ACC112 (cell line): ENCODE measurements at regions not wholly inside any gene's neighbourhood (a gene's known extent, or its start where the extent isn't known, plus 50 kb on each side); places are given as distances from the start of the nearest gene placed in this dataset.

Source experiments
- H2AFZ ChIP-seq: fragments of 200-600 bp; sonication (generic); one replicate; pipeline ENCODE4 v1.6.0; 2017; ENCODE audit warnings: antibody characterized with exemption, low read length; ENCODE audit not compliant: unreplicated experiment
- H3K27ac ChIP-seq: fragments of 200-600 bp; sonication (generic); 2 replicates; pipeline ENCODE4 v1.5.1; 2014; ENCODE audit warnings: low read depth, mild to moderate bottlenecking, antibody characterized with exemption, low read length, moderate library complexity
- H3K27me3 ChIP-seq: fragments of 200-600 bp; sonication (generic); 2 replicates; pipeline ENCODE4 v1.6.1; 2014; ENCODE audit warnings: mild to moderate bottlenecking, antibody characterized with exemption, low read length, moderate library complexity, mixed read lengths; ENCODE audit not compliant: insufficient read depth
- H3K36me3 ChIP-seq: fragments of 200-600 bp; sonication (generic); 2 replicates; pipeline ENCODE4 v1.6.1; 2016; ENCODE audit warnings: mild to moderate bottlenecking, antibody characterized with exemption, low read length, moderate library complexity, mixed read lengths; ENCODE audit not compliant: insufficient read depth
- H3K4me1 ChIP-seq: fragments of 200-600 bp; sonication (generic); one replicate; pipeline ENCODE4 v1.6.1; 2016; ENCODE audit warnings: low read length, mixed read lengths; ENCODE audit not compliant: insufficient read depth, unreplicated experiment, control insufficient read depth
- H3K4me3 ChIP-seq: fragments of 200-600 bp; sonication (generic); 2 replicates; pipeline ENCODE4 v1.5.1; 2014; ENCODE audit warnings: mild to moderate bottlenecking, low read depth, low read length
- H3K79me2 ChIP-seq: fragments of 200-600 bp; sonication (generic); one replicate; pipeline ENCODE4 v1.6.0; 2016; ENCODE audit warnings: low read length; ENCODE audit not compliant: control insufficient read depth, unreplicated experiment, insufficient read depth

DNA sequence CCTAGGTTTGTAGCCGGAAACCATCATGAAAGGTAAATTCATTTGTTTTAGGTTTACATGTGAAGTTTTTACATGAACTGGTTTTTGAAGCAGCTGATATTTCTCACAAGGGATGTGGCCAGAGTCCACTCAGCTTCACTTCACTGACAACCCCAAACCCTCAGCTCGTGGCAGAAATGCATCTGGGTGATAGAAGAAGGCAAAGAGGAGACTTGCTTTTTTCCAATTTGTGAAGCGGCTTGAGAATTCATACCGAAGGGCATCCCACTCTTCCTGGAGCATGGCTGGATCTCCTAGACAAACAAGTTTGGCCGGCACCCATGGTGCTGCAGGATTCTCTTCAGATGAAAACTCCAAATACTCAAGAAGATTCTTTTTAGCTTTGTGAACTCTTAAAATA, 392.8 kb upstream of the CNR1 start:
- no peak overlapping the region for H3K27ac ChIP-seq
- H3K4me1 ChIP-seq: no peaks in the 10 kb centered on the region
- no peaks in the 10 kb centered on the region for H3K27me3 ChIP-seq
- no peaks in the 10 kb centered on the region for H3K79me2 ChIP-seq
- H3K36me3 ChIP-seq: no peaks in the 10 kb centered on the region
- H2AFZ ChIP-seq: no peak overlapping the region
- no peak overlapping the region for H3K4me3 ChIP-seq

- Histone ChIP-seq H3K4me1 (no peaks in the 10 kb centered on the region), H3K27ac (no peak overlapping the region), H3K27me3 (peaks cover 7% of the 10 kb centered on the region; the same call in 1 of the 2 replicates), H3K79me2 (no peaks in the 10 kb centered on the region), H3K36me3 (no peaks in the 10 kb centered on the region), H2AFZ (no peak overlapping the region), H3K4me3 (no peak overlapping the region)
Measured at GRCh38 chr6:88556663-88557062, 390.5 kb upstream of the CNR1 start.

DNA sequence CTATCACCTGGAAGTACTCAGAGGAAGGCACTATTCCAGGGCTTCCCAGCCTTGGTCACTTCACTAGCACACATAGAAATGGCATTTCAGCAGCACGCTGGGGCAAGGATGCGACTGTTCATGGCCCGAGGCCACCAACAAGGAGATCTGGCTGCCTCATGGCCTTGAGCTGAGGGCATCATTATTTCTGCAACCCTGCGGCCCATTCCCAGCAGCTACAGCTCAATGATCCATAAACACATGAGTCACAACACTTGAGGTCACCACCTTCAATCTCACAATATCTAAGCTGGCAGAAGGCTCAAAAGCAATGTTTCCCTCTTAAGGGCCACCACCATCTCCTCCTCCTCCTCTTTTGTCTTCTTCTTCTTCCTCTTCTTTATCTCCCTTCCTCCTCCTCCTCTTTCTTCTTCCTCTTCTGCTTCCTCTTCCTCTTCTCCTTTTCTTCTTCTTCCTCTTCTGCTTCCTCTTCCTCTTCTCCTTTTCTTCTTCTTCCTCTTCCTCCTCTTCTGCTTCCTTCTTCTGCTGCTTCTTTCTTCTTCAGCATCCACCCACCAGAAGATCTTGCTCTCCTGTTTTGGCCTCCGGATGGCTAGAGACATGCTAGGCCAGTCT, 382.9 kb upstream of the CNR1 start:
- Histone ChIP-seq H3K36me3 (no peaks in the 10 kb centered on the region), H3K27me3 (peaks cover 7% of the 10 kb centered on the region; the same call in 1 of the 2 replicates), H3K4me3 (no peak overlapping the region), H3K79me2 (no peaks in the 10 kb centered on the region), H3K4me1 (peaks cover 19% of the 10 kb centered on the region), H2AFZ (no peak overlapping the region), H3K27ac (no peak overlapping the region)

GRCh38 chr6:88547768-88548167, 381.6 kb upstream of the CNR1 start:
- H3K79me2 ChIP-seq: no peaks in the 10 kb centered on the region
- peaks cover 19% of the 10 kb centered on the region for H3K4me1 ChIP-seq
- H2AFZ ChIP-seq: no peak overlapping the region
- H3K27ac ChIP-seq: no peak overlapping the region
- H3K4me3 ChIP-seq: no peak overlapping the region
- 0 out of 2 replicates have a peak, but pooled peaks cover 5% of the 10 kb centered on the region for H3K27me3 ChIP-seq
- H3K36me3 ChIP-seq: no peaks in the 10 kb centered on the region

- no peaks in the 10 kb centered on the region for H3K79me2 ChIP-seq
- H3K36me3 ChIP-seq: no peaks in the 10 kb centered on the region
- H3K4me1 ChIP-seq: peaks cover 19% of the 10 kb centered on the region
- H3K27ac ChIP-seq: no peak overlapping the region
- 0 out of 2 replicates have a peak, but pooled peaks cover 6% of the 10 kb centered on the region for H3K27me3 ChIP-seq
- H2AFZ ChIP-seq: no peak overlapping the region
- H3K4me3 ChIP-seq: no peak overlapping the region
Measured at GRCh38 chr6:88545991-88546390, 379.8 kb upstream of the CNR1 start.

- Histone ChIP-seq H2AFZ (no peak overlapping the region), H3K79me2 (no peaks in the 10 kb centered on the region), H3K27ac (no peak overlapping the region), H3K27me3 (peaks cover 15% of the 10 kb centered on the region; the same call in 1 of the 2 replicates), H3K36me3 (no peaks in the 10 kb centered on the region), H3K4me1 (peaks cover 13% of the 10 kb centered on the region), H3K4me3 (no peak overlapping the region)
Measured at GRCh38 chr6:88544986-88545612, 379.0 kb upstream of the CNR1 start.

DNA sequence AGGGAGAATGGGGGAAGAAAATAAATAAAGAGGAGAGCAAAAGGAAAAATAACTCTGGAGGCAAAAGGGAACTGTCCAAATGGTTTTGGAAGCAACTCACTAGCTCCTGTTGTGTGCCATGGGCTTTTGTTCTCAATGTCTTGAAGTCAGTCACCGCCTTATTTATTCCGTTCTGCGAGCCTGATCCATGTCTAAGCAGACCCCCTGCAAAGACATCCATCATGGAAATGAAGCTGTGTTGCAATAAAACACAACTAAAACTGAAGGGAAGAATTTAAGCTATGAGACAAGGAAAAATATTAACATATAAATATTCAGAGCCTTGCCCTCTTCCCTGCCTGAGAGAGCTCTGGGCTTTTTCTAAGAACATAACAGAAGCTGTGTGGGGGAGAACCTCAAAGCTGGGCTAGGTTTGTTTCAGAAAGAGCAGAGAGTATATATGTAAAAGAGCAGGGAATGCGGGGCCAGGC, 373.2 kb upstream of the CNR1 start:
- Histone ChIP-seq H3K79me2 (no peaks in the 10 kb centered on the region), H3K36me3 (no peaks in the 10 kb centered on the region), H3K4me1 (no peaks in the 10 kb centered on the region), H3K27me3 (peaks cover 73% of the 10 kb centered on the region), H2AFZ (no peak overlapping the region), H3K27ac (no peak overlapping the region), H3K4me3 (no peak overlapping the region)

- H3K27me3 ChIP-seq: peaks cover 77% of the 10 kb centered on the region
- no peaks in the 10 kb centered on the region for H3K79me2 ChIP-seq
- no peak overlapping the region for H2AFZ ChIP-seq
- H3K27ac ChIP-seq: no peak overlapping the region
- H3K4me3 ChIP-seq: no peak overlapping the region
- no peaks in the 10 kb centered on the region for H3K4me1 ChIP-seq
- H3K36me3 ChIP-seq: no peaks in the 10 kb centered on the region
Measured at GRCh38 chr6:88538840-88539239, 372.7 kb upstream of the CNR1 start.

DNA sequence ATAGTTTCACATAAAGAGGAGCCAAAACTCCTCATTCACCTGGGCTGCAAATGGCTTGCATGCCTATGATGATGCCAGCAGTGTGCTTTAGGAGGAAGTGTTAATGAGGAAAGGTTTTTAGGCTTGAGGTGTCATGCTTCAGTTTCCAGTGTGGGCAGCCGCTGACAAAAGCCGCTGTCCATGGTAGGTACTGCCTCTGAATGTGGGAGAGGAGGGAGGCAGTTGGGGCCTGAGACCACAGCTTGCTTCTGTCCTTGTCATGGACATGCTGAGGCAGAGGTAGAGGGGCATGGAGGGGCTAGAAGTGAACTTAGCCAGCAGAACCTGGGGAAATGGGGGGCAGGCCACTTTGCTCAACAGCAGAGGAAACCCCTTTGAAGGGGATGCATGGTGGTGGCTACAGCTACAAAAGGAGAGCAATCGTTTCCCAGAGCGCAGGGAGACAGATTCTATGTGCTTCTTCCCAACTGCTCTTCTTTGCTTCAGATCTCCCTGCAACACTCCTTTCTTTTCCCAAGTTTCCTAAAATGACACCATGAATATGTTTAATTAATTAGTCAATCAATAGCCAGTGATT, 372.1 kb upstream of the CNR1 start:
- Histone ChIP-seq H3K36me3 (no peaks in the 10 kb centered on the region), H3K4me3 (no peak overlapping the region), H3K27ac (no peak overlapping the region), H3K4me1 (no peaks in the 10 kb centered on the region), H3K27me3 (peaks cover 81% of the 10 kb centered on the region), H2AFZ (no peak overlapping the region), H3K79me2 (no peaks in the 10 kb centered on the region)

DNA sequence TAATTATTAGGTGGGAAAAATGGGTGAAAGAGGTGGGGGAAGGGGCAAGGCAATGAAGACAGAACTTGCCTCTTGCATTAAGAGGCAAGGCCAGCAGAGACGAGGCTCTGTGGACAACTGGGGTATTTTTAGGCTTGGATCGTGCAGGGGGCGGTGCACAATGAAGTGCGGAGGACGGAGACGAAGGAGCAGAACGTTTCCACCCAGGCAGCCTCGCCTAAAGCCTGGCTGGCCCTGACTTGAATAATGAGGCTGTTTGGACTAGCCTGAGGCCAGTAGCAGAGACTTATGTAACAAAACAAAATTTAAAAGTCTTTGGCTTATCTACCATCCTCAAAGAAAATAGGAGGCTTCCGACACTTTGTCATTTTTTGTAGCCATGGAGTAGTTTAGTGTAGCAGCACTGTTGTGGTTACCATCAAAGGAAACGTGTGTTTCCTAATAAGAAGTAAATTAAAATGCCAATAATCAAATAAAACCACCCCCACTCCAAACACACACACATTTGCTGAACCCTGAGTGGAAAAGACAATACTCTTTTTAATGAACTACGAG, 370.0 kb upstream of the CNR1 start:
- H2AFZ ChIP-seq: no peak overlapping the region

More for the DNA sequence above, 370.0 kb upstream of the CNR1 start:
- Histone ChIP-seq H3K4me3 (no peak overlapping the region), H3K4me1 (no peaks in the 10 kb centered on the region), H3K27ac (no peak overlapping the region), H3K36me3 (no peaks in the 10 kb centered on the region), H3K79me2 (no peaks in the 10 kb centered on the region), H3K27me3 (peaks cover 97% of the 10 kb centered on the region)
